CD4-positive, alpha-beta T cell (primary cell): ENCODE measurements at regions not wholly inside any gene's neighbourhood (a gene's known extent, or its start where the extent isn't known, plus 50 kb on each side); places are given as distances from the start of the nearest gene placed in this dataset.

Experiments
- ATAC-seq: fragments of 200-7000 bp; cut with Tn5 transposase; one replicate; pipeline ENCODE4 v1.10.0; 2022; ENCODE audit warnings: mild to moderate bottlenecking; ENCODE audit not compliant: poor library complexity
- CTCF ChIA-PET: fragments of 350-600 bp; sonication (Branson Sonifier 250); formaldehyde crosslinking; loops from one replicate; lab custom pipeline; 2021; ENCODE audit warnings: antibody characterized with exemption, inconsistent platforms; lab: Charles Lee
- POLR2A ChIA-PET: fragments of 350-600 bp; sonication (Branson Sonifier 250); formaldehyde crosslinking; loops from one replicate; lab custom pipeline; 2021; ENCODE audit warnings: antibody characterized with exemption, inconsistent platforms; lab: Charles Lee
- DNase-seq, 14 experiments: peaks; one replicate each; pipeline ENCODE4 v3.0.0-alpha.2; 2013 to 2020; ENCODE audit warnings: mixed read lengths in 2 of 14
- H3K27ac ChIP-seq, 2 donors: one replicate each; pipeline versions ENCODE4 v1.5.1 to v1.7.0; 2013; ENCODE audit warnings: low read length in 2 of 2, low read depth in 1 of 2, mild to moderate bottlenecking in 1 of 2
- H3K27me3 ChIP-seq, 2 experiments: 1 replicate in 1 of 2; 2 replicates in 1 of 2; pipeline versions ENCODE4 v1.6.1 to v1.7.0; 2013; ENCODE audit warnings: low read length in 2 of 2, control low read depth in 1 of 2, mild to moderate bottlenecking in 1 of 2, moderate library complexity in 1 of 2; ENCODE audit not compliant: insufficient read depth in 2 of 2, control insufficient read depth in 1 of 2
- H3K36me3 ChIP-seq: one replicate; pipeline ENCODE4 v1.6.1; 2013; ENCODE audit warnings: low read length, control low read depth; ENCODE audit not compliant: insufficient read depth
- H3K4me1 ChIP-seq: one replicate; pipeline ENCODE4 v1.6.1; 2013; ENCODE audit warnings: low read length, control low read depth; ENCODE audit not compliant: insufficient read depth
- H3K4me3 ChIP-seq: one replicate; pipeline ENCODE4 v1.5.1; 2013; ENCODE audit warnings: mild to moderate bottlenecking, low read length, moderate library complexity
- H3K9me3 ChIP-seq, 2 experiments: 1 replicate in 1 of 2; 2 replicates in 1 of 2; pipeline versions ENCODE4 v1.6.1 to v1.7.0; 2013; ENCODE audit warnings: low read length in 2 of 2, mild to moderate bottlenecking in 2 of 2, control low read depth in 1 of 2, moderate library complexity in 1 of 2; ENCODE audit not compliant: control insufficient read depth in 1 of 2, insufficient read depth in 1 of 2
- H3K27ac Mint-ChIP-seq: one replicate; pipeline ENCODE4 v1.8.0; 2020; ENCODE audit warnings: mixed read lengths
- H3K27me3 Mint-ChIP-seq: one replicate; pipeline ENCODE4 v1.8.0; 2021; ENCODE audit warnings: mixed read lengths
- H3K36me3 Mint-ChIP-seq: one replicate; pipeline ENCODE4 v1.8.0; 2021; ENCODE audit warnings: low read depth, mixed read lengths
- H3K4me1 Mint-ChIP-seq: one replicate; pipeline ENCODE4 v1.8.0; 2021; ENCODE audit warnings: low read depth, mixed read lengths
- H3K4me3 Mint-ChIP-seq: one replicate; pipeline ENCODE4 v1.8.0; 2020; ENCODE audit warnings: mild to moderate bottlenecking, mixed read lengths
- H3K9me3 Mint-ChIP-seq: one replicate; pipeline ENCODE4 v1.8.0; 2020; ENCODE audit warnings: mixed read lengths
- CTCF ChIP-seq: fragments of 200-600 bp; IDR thresholded peaks from one replicate; pipeline ENCODE4 v1.8.0; 2022; ENCODE audit warnings: antibody characterized with exemption, mild to moderate bottlenecking
- intact Hi-C, 2 experiments: fragments of 100-400 bp; cut with DNase I in 1 of 2; cut with micrococcal nuclease in 1 of 2; formaldehyde crosslinking; loops; one replicate each; pipeline versions ENCODE4 v1.15.1 to v1.9.0; 2023 to 2025; cut with DNase I, micrococcal nuclease

DNA sequence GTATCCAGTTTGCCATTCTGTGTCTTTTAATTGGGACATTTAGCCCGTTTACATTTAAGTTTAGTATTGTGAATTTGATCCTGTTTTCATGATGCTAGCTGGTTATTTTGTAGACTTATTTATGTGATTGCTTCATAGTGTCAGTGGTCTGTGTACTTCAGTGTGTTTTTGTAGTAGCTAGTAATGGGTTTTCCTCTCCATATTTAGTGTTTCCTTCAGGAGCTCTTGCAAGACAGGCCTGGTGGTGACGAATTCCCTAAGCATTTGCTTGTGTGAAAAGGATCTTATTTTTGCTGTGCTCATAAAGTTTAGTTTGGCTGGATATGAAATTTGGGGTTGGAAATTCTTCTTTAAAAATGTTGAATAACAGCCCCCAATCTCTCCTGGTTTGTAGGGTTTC, 69.2 kb upstream of the PDC start:
- ATAC-seq (no peak), DNase-seq (no peak)
- intact Hi-C loops: no loop called here
- no peak for TF ChIP-seq CTCF
- no peaks in the 10 kb centered on the region for H3K9me3 ChIP-seq
- Mint-ChIP-seq H3K4me1 (no peaks in the 10 kb centered on the region), H3K27me3 (peaks cover 4% of the 10 kb centered on the region), H3K9me3 (peaks cover 3% of the 10 kb centered on the region), H3K27ac (no peak overlapping the region), H3K4me3 (no peak overlapping the region), H3K36me3 (no peaks in the 10 kb centered on the region)
- H3K4me1 ChIP-seq: no peaks in the 10 kb centered on the region
- no peaks in the 10 kb centered on the region for H3K36me3 ChIP-seq
- H3K27ac ChIP-seq: no peak overlapping the region
- no peak overlapping the region for H3K4me3 ChIP-seq
- CTCF ChIA-PET: no interaction called here
- no peaks in the 10 kb centered on the region for H3K27me3 ChIP-seq
- POLR2A ChIA-PET: no interaction called here

- Mint-ChIP-seq H3K36me3 (no peaks in the 10 kb centered on the region), H3K4me1 (no peaks in the 10 kb centered on the region), H3K4me3 (no peak overlapping the region), H3K27ac (no peak overlapping the region), H3K9me3 (peaks cover 9% of the 10 kb centered on the region), H3K27me3 (no peaks in the 10 kb centered on the region)
- H3K4me3 ChIP-seq: no peak overlapping the region
- no peak for TF ChIP-seq CTCF
- intact Hi-C loops: no loop called here
- H3K27me3 ChIP-seq: no peaks in the 10 kb centered on the region
- ATAC-seq (no peak), DNase-seq (no peak)
- H3K27ac ChIP-seq: no peak overlapping the region
- H3K4me1 ChIP-seq: no peaks in the 10 kb centered on the region
- POLR2A ChIA-PET: no interaction called here
- peaks cover 0 to 8% of the 10 kb centered on the region in 2 experiments for H3K9me3 ChIP-seq
- no peaks in the 10 kb centered on the region for H3K36me3 ChIP-seq
- CTCF ChIA-PET: no interaction called here
Observed at GRCh38 chr1:186519982-186520381, 59.1 kb upstream of the PDC start.

DNA sequence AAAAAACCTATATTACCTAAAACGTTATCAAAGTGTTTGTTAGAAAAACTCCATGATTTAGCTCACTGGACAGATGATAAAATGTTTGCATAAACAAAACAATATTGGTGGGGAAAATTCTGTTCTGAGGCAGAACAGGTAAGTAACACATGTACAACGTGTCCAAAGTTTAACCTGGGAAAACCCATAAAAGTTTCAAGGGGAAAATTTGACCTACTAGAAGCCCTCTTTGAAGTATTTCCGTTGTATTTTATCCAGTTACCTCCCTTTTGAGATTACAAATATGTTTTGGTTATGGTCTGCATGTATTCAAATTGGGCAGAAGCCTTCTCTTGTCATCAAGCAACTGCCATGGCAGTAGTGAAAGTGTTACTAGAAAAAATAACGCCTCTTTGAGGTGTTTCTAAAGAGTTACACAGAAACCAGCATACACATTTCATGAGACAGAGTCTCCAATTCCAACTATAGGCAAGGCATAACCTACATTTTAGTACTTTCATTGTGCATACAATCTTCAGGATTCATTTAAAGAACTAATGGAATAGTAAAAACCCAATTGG, 58.0 kb upstream of the PDC start:
- CTCF ChIA-PET: no interaction called here
- Mint-ChIP-seq H3K4me3 (no peak overlapping the region), H3K36me3 (no peaks in the 10 kb centered on the region), H3K9me3 (peaks cover 7% of the 10 kb centered on the region), H3K27me3 (no peaks in the 10 kb centered on the region), H3K27ac (no peak overlapping the region), H3K4me1 (no peaks in the 10 kb centered on the region)
- H3K27me3 ChIP-seq: no peaks in the 10 kb centered on the region
- no peak for TF ChIP-seq CTCF
- ATAC-seq (no peak), DNase-seq (no peak)
- no peak overlapping the region for H3K27ac ChIP-seq
- no peaks in the 10 kb centered on the region for H3K36me3 ChIP-seq
- intact Hi-C loops: no loop called here
- POLR2A ChIA-PET: no interaction called here
- H3K9me3 ChIP-seq: peaks cover 0 to 6% of the 10 kb centered on the region in 2 experiments
- no peaks in the 10 kb centered on the region for H3K4me1 ChIP-seq
- H3K4me3 ChIP-seq: no peak overlapping the region
